ENCODE measurements at regions not wholly inside any gene's neighbourhood (a gene's known extent, or its start where the extent isn't known, plus 50 kb on each side); places are given as distances from the start of the nearest gene placed in this dataset.

DNA sequence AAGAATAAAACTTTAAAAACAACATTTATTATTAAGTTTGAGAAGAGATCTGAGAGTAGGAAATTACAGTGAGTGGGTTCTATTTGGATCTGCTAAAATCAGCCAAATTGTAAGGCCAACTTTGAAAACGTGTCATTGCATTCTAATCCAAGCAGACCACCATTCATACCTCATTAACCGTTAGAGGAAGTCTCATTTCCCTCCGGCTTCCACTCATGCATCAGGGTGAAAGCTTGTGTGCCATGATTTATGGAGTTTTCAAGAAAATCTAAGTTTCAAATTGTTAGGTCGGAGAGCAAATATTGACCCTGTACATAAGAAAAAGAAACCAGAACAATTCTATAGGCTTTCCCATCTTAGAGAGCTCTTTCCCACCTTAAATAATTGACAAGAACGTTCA lies 166.6 kb upstream of the NRG3 start:
- intact Hi-C loops (cut with micrococcal nuclease): no loop called here
- no peak overlapping the region for H2AFZ ChIP-seq (ENCODE audit: insufficient read depth, low read depth, low read length, poor library complexity, severe bottlenecking)
- H3K27ac Mint-ChIP-seq: no peak overlapping the region
- DNase-seq (no peak), ATAC-seq (ENCODE audit: low read depth) (no peak)
- H3K9ac ChIP-seq (ENCODE audit: low read length): no peak overlapping the region
- no peak overlapping the region for H3K4me3 ChIP-seq (ENCODE audit: control extremely low read depth in 1 of 5, extremely low read depth in 1 of 5, insufficient read depth in 1 of 5, low read depth in 2 of 5, low read length in 4 of 5)
- H3K9me3 Mint-ChIP-seq (ENCODE audit: insufficient read depth): no peaks in the 10 kb centered on the region
- ChIA-PET CTCF (no interaction called here), POLR2A (no interaction called here)
- no peaks in the 10 kb centered on the region for H3K4me1 ChIP-seq (ENCODE audit: control insufficient read depth in 2 of 2, insufficient read depth in 2 of 2, low read length in 2 of 2)
- H3K79me2 ChIP-seq (ENCODE audit: control insufficient read depth, insufficient read depth, low read length): no peaks in the 10 kb centered on the region
- no peak for TF ChIP-seq EZH2 (IDR thresholded peaks at IDR 0.05; ENCODE audit: borderline replicate concordance, insufficient read depth, low read depth, low read length, poor library complexity, severe bottlenecking)
- TF ChIP-seq, protein P1, sequence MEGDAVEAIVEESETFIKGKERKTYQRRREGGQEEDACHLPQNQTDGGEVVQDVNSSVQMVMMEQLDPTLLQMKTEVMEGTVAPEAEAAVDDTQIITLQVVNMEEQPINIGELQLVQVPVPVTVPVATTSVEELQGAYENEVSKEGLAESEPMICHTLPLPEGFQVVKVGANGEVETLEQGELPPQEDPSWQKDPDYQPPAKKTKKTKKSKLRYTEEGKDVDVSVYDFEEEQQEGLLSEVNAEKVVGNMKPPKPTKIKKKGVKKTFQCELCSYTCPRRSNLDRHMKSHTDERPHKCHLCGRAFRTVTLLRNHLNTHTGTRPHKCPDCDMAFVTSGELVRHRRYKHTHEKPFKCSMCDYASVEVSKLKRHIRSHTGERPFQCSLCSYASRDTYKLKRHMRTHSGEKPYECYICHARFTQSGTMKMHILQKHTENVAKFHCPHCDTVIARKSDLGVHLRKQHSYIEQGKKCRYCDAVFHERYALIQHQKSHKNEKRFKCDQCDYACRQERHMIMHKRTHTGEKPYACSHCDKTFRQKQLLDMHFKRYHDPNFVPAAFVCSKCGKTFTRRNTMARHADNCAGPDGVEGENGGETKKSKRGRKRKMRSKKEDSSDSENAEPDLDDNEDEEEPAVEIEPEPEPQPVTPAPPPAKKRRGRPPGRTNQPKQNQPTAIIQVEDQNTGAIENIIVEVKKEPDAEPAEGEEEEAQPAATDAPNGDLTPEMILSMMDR (IDR thresholded peaks at IDR 0.05): no peak
- no peak overlapping the region for H3K4me2 ChIP-seq (replicated peaks; ENCODE audit: low read depth, low read length, poor library complexity, severe bottlenecking)
- no peak overlapping the region for H3K4me3 Mint-ChIP-seq
- WGBS (ENCODE audit: insufficient coverage): no CpG with 5 or more reads among the region's 5 CpGs
- no peaks in the 10 kb centered on the region for H3K36me3 ChIP-seq (replicated peaks in 1 of 2; ENCODE audit: control extremely low read depth in 1 of 2, control insufficient read depth in 1 of 2, extremely low read depth in 1 of 2, insufficient read depth in 2 of 2, low read length in 1 of 2)
- H3K27ac ChIP-seq (ENCODE audit: low read length in 2 of 2): no peak overlapping the region
- H3K4me1 Mint-ChIP-seq: no peaks in the 10 kb centered on the region
- H3K9me3 ChIP-seq (ENCODE audit: control extremely low read depth in 1 of 3, control insufficient read depth in 2 of 3, insufficient read depth in 1 of 3, low read length in 2 of 3): peaks cover 0 to 3% (median 1%) of the 10 kb centered on the region in 3 donors
- no peaks in the 10 kb centered on the region for H3K27me3 Mint-ChIP-seq
- H4K20me1 ChIP-seq (ENCODE audit: control insufficient read depth, insufficient read depth, low read length, poor library complexity, severe bottlenecking): no peaks in the 10 kb centered on the region
- no peaks in the 10 kb centered on the region for H3K27me3 ChIP-seq (replicated peaks in 1 of 4; ENCODE audit: control extremely low read depth in 1 of 4, control insufficient read depth in 3 of 4, insufficient read depth in 4 of 4, low read length in 3 of 4)

- H3K79me2 ChIP-seq (ENCODE audit: control insufficient read depth, insufficient read depth, low read length): no peaks in the 10 kb centered on the region
- H2AFZ ChIP-seq (ENCODE audit: insufficient read depth, low read depth, low read length, poor library complexity, severe bottlenecking): no peak overlapping the region
- Mint-ChIP-seq H3K4me1 (no peaks in the 10 kb centered on the region), H3K27me3 (no peaks in the 10 kb centered on the region), H3K27ac (no peak overlapping the region), H3K9me3 (ENCODE audit: insufficient read depth) (no peaks in the 10 kb centered on the region), H3K4me3 (no peak overlapping the region)
- ATAC-seq (ENCODE audit: low read depth) (no peak), DNase-seq (no peak)
- H4K20me1 ChIP-seq (ENCODE audit: control insufficient read depth, insufficient read depth, low read length, poor library complexity, severe bottlenecking): no peaks in the 10 kb centered on the region
- no peak overlapping the region for H3K4me2 ChIP-seq (replicated peaks; ENCODE audit: low read depth, low read length, poor library complexity, severe bottlenecking)
- CTCF ChIA-PET: no interaction called here
- no peaks in the 10 kb centered on the region for H3K27me3 ChIP-seq (replicated peaks in 1 of 4; ENCODE audit: control extremely low read depth in 1 of 4, control insufficient read depth in 3 of 4, insufficient read depth in 4 of 4, low read length in 3 of 4)
- 40% methylated on average over 1 of the region's 2 CpGs for WGBS (ENCODE audit: insufficient coverage)
- no peaks in the 10 kb centered on the region for H3K4me1 ChIP-seq (ENCODE audit: control insufficient read depth in 2 of 2, insufficient read depth in 2 of 2, low read length in 2 of 2)
- no peak overlapping the region for H3K27ac ChIP-seq (ENCODE audit: low read length in 2 of 2)
- no peak overlapping the region for H3K9ac ChIP-seq (ENCODE audit: low read length)
- no peak overlapping the region for H3K4me3 ChIP-seq (ENCODE audit: control extremely low read depth in 1 of 5, extremely low read depth in 1 of 5, insufficient read depth in 1 of 5, low read depth in 2 of 5, low read length in 4 of 5)
- TF ChIP-seq EZH2 (IDR thresholded peaks at IDR 0.05; ENCODE audit: borderline replicate concordance, insufficient read depth, low read depth, low read length, poor library complexity, severe bottlenecking): no peak
- TF ChIP-seq, protein P1 (IDR thresholded peaks at IDR 0.05): no peak
- intact Hi-C loops (cut with micrococcal nuclease): no loop called here
- POLR2A ChIA-PET: no interaction called here
- peaks cover 0 to 3% (median 1%) of the 10 kb centered on the region in 3 donors for H3K9me3 ChIP-seq (ENCODE audit: control extremely low read depth in 1 of 3, control insufficient read depth in 2 of 3, insufficient read depth in 1 of 3, low read length in 2 of 3)
- no peaks in the 10 kb centered on the region for H3K36me3 ChIP-seq (replicated peaks in 1 of 2; ENCODE audit: control extremely low read depth in 1 of 2, control insufficient read depth in 1 of 2, extremely low read depth in 1 of 2, insufficient read depth in 2 of 2, low read length in 1 of 2)
Observed at GRCh38 chr10:81708929-81709328, 166.1 kb upstream of the NRG3 start.

Measured in B cell (primary cell).